Activated naive CD4-positive, alpha-beta T cell treated with anti-CD3 and anti-CD28 coated beads, Interleukin-2, amount 50 U/mL, for 72 hours (primary cell): ENCODE measurements at regions not wholly inside any gene's neighbourhood (a gene's known extent, or its start where the extent isn't known, plus 50 kb on each side); places are given as distances from the start of the nearest gene placed in this dataset.

Experiments
- ATAC-seq, 2 donors: fragments of 150-1000 bp; cut with Tn5 transposase; 2 replicates each; pipeline ENCODE4 v1.10.0; 2021; ENCODE audit warnings: mild to moderate bottlenecking in 2 of 2, moderate library complexity in 2 of 2
- DNase-seq, 2 donors: peaks; one replicate each; pipeline ENCODE4 v3.0.0; 2021 to 2022; ENCODE audit warnings: low spot score in 2 of 2
- H3K27ac Mint-ChIP-seq, 2 donors: one replicate each; pipeline ENCODE4 v1.8.0; 2022; ENCODE audit warnings: mild to moderate bottlenecking in 2 of 2, mixed read lengths in 2 of 2
- H3K36me3 Mint-ChIP-seq, 2 donors: one replicate each; pipeline ENCODE4 v1.8.0; 2022; ENCODE audit warnings: mixed read lengths in 2 of 2
- H3K9me3 Mint-ChIP-seq, 2 donors: one replicate each; pipeline ENCODE4 v1.8.0; 2022; ENCODE audit warnings: mixed read lengths in 2 of 2

- Mint-ChIP-seq H3K9me3 (peaks cover 17 to 34% of the 10 kb centered on the region in 2 donors), H3K27ac (no peak overlapping the region), H3K36me3 (peaks cover 13 to 46% of the 10 kb centered on the region in 2 donors)
- ATAC-seq, result no peak
- DNase-seq, result no peak
These were observed 57.5 kb upstream of the TGIF1 start for GRCh38 chr18:3392467-3392855.

GRCh38 chr18:3394648-3395047, 55.3 kb upstream of the TGIF1 start:
- Mint-ChIP-seq H3K9me3 (peaks cover 17 to 34% of the 10 kb centered on the region in 2 donors), H3K36me3 (peaks cover 13 to 39% of the 10 kb centered on the region in 2 donors), H3K27ac (no peak overlapping the region)
- ATAC-seq, result no peak
- DNase-seq, result no peak

GRCh38 chr18:3395466-3395865, 54.5 kb upstream of the TGIF1 start:
- H3K9me3 Mint-ChIP-seq, result peaks cover 9 to 30% of the 10 kb centered on the region in 2 donors
- ATAC-seq, result no peak
- DNase-seq, result no peak
- peaks cover 8 to 34% of the 10 kb centered on the region in 2 donors for H3K36me3 Mint-ChIP-seq
- no peak overlapping the region for H3K27ac Mint-ChIP-seq

GRCh38 chr18:3397031-3397750, 52.8 kb upstream of the TGIF1 start:
- Mint-ChIP-seq H3K27ac (no peak overlapping the region), H3K36me3 (peaks cover 4 to 30% of the 10 kb centered on the region in 2 donors), H3K9me3 (peaks cover 9 to 25% of the 10 kb centered on the region in 2 donors)
- DNase-seq (no peak), ATAC-seq (no peak)

- ATAC-seq (no peak), DNase-seq (no peak)
- peaks cover 9 to 24% of the 10 kb centered on the region in 2 donors for H3K9me3 Mint-ChIP-seq
- no peak overlapping the region for H3K27ac Mint-ChIP-seq
- peaks cover 4 to 30% of the 10 kb centered on the region in 2 donors for H3K36me3 Mint-ChIP-seq
These were observed 52.2 kb upstream of the TGIF1 start for GRCh38 chr18:3397786-3398185.
